MM.1S (cell line): ENCODE measurements at regions not wholly inside any gene's neighbourhood (a gene's known extent, or its start where the extent isn't known, plus 50 kb on each side); places are given as distances from the start of the nearest gene placed in this dataset.

ENCODE experiments used
- DNase-seq: peaks from one replicate; pipeline ENCODE4 v3.0.0-alpha.2; 2015
- H2AFZ ChIP-seq: fragments of 300-600 bp; sonication (generic); 2 replicates; pipeline ENCODE4 v1.6.0; 2016; ENCODE audit warnings: antibody characterized with exemption, low read length
- H3F3A ChIP-seq: fragments of 300-600 bp; sonication (generic); 2 replicates; pipeline ENCODE4 v1.6.1; 2016; ENCODE audit warnings: mild to moderate bottlenecking, antibody characterized with exemption, low read length, moderate library complexity, mixed read lengths; ENCODE audit not compliant: insufficient read depth
- H3K27ac ChIP-seq: fragments of 300-600 bp; sonication (generic); 2 replicates; pipeline ENCODE4 v1.5.1; 2016; ENCODE audit warnings: mild to moderate bottlenecking, low read length
- H3K27me3 ChIP-seq: fragments of 300-600 bp; sonication (generic); replicated peaks from 2 replicates; pipeline ENCODE4 v1.6.0; 2016; ENCODE audit warnings: low read length; ENCODE audit not compliant: insufficient read depth
- H3K36me3 ChIP-seq: fragments of 300-600 bp; sonication (generic); replicated peaks from 2 replicates; pipeline ENCODE4 v1.6.1; 2016; ENCODE audit warnings: mild to moderate bottlenecking, low read length, mixed read lengths; ENCODE audit not compliant: insufficient read depth
- H3K4me1 ChIP-seq: fragments of 300-600 bp; sonication (generic); 2 replicates; pipeline ENCODE4 v1.6.1; 2016; ENCODE audit warnings: low read length, mixed read lengths
- H3K4me2 ChIP-seq: fragments of 300-600 bp; sonication (generic); 2 replicates; pipeline ENCODE4 v1.6.0; 2016; ENCODE audit warnings: low read depth, low read length
- H3K4me3 ChIP-seq: fragments of 300-600 bp; sonication (generic); 2 replicates; pipeline ENCODE4 v1.5.1; 2016; ENCODE audit warnings: low read length, mixed read lengths
- H3K79me2 ChIP-seq: fragments of 300-600 bp; sonication (generic); 2 replicates; pipeline ENCODE4 v1.6.1; 2016; ENCODE audit warnings: mixed run types, low read length, mixed read lengths
- H3K9ac ChIP-seq: fragments of 300-600 bp; sonication (generic); 2 replicates; pipeline ENCODE4 v1.6.1; 2016; ENCODE audit warnings: low read length, mixed read lengths
- H3K9me2 ChIP-seq: fragments of 300-600 bp; sonication (generic); replicated peaks from 2 replicates; pipeline ENCODE4 v1.6.1; 2016; ENCODE audit warnings: mild to moderate bottlenecking, low read length, mixed read lengths; ENCODE audit not compliant: insufficient read depth
- H3K9me3 ChIP-seq: fragments of 300-600 bp; sonication (generic); replicated peaks from 2 replicates; pipeline ENCODE4 v1.6.1; 2016; ENCODE audit warnings: mild to moderate bottlenecking, low read length, mixed read lengths; ENCODE audit not compliant: insufficient read depth
- H4K20me1 ChIP-seq: fragments of 300-600 bp; sonication (generic); 2 replicates; pipeline ENCODE4 v1.6.1; 2016; ENCODE audit warnings: mild to moderate bottlenecking, low read length, moderate library complexity, mixed read lengths; ENCODE audit not compliant: insufficient read depth
- EZH2 ChIP-seq: fragments of 300-600 bp; sonication (generic); optimal IDR thresholded peaks from 2 replicates; pipeline ENCODE3; 2017; ENCODE audit warnings: low read depth, mild to moderate bottlenecking, antibody characterized with exemption, low read length, mixed read lengths
- EZH2phosphoT487 ChIP-seq: fragments of 300-600 bp; sonication (generic); IDR thresholded peaks from 2 replicates; pipeline ENCODE4 v1.6.1; 2018; ENCODE audit warnings: antibody characterized with exemption, low read length
- TF ChIP-seq, protein P1 (sequence below): fragments of 300-600 bp; sonication (generic); IDR thresholded peaks from 2 replicates; pipeline ENCODE4 v1.5.1; 2016; ENCODE audit warnings: antibody characterized with exemption, low read length, mixed read lengths

DNA sequence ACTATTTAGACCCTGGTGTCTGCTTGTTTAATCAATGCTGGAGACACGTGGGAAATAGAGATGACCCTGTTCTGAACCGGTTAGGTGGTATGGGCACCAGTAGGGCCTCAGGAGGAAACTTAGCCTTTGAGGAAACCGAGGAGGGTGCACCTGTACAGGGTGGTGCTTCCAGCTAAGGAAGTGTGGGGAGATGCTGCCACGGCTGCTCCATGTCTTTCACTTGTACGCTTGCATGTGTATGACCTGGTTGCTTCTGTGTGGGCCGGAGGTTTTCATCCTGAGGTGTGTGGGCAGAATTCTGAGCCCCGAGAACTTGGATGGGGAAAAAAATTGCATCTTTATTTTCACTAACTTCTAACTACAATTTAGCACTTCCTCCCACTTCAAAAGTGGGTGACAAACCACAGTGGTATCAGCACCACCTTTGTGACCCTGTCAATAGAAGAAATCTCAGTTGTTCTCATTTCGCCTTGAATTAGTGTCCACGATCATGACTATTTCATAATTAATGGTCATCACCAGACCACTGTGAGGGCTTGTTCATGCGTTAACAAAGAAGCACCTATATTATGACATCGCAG lies 99.8 kb upstream of the SPATA31C2 start:
- no peak overlapping the region for H2AFZ ChIP-seq
- no peaks in the 10 kb centered on the region for H3K36me3 ChIP-seq
- H3K9me2 ChIP-seq = no peaks in the 10 kb centered on the region
- no peaks in the 10 kb centered on the region for H3F3A ChIP-seq
- no peak overlapping the region for H3K4me2 ChIP-seq
- no peaks in the 10 kb centered on the region for H3K79me2 ChIP-seq
- H3K27me3 ChIP-seq = no peaks in the 10 kb centered on the region
- no peak overlapping the region for H3K9ac ChIP-seq
- no peak overlapping the region for H3K4me3 ChIP-seq
- H4K20me1 ChIP-seq = no peaks in the 10 kb centered on the region
- no peak overlapping the region for H3K27ac ChIP-seq
- no peaks in the 10 kb centered on the region for H3K9me3 ChIP-seq
- no peak for DNase-seq
- no peaks in the 10 kb centered on the region for H3K4me1 ChIP-seq
- TF ChIP-seq, protein P1, sequence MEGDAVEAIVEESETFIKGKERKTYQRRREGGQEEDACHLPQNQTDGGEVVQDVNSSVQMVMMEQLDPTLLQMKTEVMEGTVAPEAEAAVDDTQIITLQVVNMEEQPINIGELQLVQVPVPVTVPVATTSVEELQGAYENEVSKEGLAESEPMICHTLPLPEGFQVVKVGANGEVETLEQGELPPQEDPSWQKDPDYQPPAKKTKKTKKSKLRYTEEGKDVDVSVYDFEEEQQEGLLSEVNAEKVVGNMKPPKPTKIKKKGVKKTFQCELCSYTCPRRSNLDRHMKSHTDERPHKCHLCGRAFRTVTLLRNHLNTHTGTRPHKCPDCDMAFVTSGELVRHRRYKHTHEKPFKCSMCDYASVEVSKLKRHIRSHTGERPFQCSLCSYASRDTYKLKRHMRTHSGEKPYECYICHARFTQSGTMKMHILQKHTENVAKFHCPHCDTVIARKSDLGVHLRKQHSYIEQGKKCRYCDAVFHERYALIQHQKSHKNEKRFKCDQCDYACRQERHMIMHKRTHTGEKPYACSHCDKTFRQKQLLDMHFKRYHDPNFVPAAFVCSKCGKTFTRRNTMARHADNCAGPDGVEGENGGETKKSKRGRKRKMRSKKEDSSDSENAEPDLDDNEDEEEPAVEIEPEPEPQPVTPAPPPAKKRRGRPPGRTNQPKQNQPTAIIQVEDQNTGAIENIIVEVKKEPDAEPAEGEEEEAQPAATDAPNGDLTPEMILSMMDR = no peak
- no peak for TF ChIP-seq EZH2phosphoT487
- no peak for TF ChIP-seq EZH2

DNA sequence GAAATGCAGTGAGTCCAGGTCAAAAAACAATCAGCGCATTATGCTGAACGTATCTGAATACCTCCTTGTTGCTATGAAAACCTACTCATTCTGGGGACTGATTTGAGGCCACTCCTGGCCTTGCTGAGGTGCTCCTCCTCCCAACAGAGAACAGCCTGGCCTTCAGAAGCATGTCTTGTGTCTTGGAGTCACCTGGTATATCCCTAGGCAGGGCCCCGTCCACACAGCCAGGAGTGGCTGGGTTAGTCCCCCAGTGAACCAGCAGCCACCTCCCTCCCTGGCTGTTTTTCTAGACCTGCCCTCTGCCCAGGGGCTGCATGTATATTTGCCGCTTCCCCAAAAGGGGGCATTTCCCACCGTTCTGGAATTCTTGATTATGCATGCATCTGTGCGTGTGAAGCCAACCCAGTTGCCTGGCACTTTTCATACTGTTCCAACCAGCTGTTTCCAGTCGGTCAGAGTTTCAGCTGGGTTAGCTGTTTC lies 99.2 kb upstream of the SPATA31C2 start:
- H3K4me2 ChIP-seq = no peak overlapping the region
- H3K9ac ChIP-seq = no peak overlapping the region
- H4K20me1 ChIP-seq = no peaks in the 10 kb centered on the region
- no peaks in the 10 kb centered on the region for H3K36me3 ChIP-seq
- no peak for DNase-seq
- TF ChIP-seq EZH2phosphoT487 = no peak
- TF ChIP-seq EZH2 = no peak
- TF ChIP-seq, protein P1 = no peak
- no peaks in the 10 kb centered on the region for H3K9me2 ChIP-seq
- no peaks in the 10 kb centered on the region for H3K9me3 ChIP-seq
- peaks cover 5% of the 10 kb centered on the region for H3F3A ChIP-seq
- H3K4me3 ChIP-seq = no peak overlapping the region
- H3K79me2 ChIP-seq = no peaks in the 10 kb centered on the region
- H3K27ac ChIP-seq = no peak overlapping the region
- H2AFZ ChIP-seq = no peak overlapping the region
- no peaks in the 10 kb centered on the region for H3K27me3 ChIP-seq
- peaks cover 5% of the 10 kb centered on the region; the same call in 1 of the 2 replicates for H3K4me1 ChIP-seq

DNA sequence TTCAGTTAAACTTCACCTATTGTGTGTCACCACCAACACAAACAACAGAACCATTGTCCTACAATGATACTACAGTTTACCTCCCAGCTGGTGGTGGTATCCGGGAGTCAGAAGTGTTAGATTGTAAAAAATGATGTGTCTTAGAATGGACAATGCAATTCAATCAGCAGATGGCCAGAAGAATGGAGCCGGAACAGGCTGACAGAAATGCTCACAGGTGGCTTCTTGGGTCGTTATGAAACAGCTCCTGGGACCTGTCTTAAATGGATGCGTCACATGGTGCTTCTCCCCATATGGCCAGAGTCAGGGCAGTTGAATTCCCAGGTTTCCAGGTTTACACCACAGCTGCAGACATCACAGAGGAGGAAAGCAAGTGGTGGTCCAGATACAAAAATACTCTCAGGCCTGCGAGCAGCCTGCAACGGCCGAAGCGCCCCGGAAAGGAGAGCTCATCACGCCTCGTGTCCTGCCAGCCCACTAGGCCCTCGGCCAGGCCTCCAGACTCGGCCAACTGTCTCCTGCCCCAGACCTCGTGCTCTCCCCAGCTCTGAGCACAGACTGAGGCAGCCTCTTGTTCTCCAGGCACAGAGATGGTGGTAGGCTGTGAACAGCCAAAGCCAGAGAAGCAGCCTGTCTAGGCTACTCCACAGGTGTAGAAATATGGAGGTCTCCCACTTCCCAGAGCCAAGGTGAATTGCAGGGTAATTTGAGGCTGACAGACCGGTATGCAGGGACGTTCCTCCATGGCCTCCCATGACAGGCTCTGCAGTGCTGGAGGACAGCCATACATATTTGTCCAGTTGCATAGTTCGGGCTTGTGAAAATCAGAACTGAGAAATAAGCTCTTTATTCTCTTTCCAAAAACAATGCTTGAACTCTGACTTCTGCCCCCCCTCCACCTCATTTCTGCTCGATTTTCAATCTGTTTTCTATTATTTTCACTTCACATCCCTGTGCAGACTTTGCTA lies 98.5 kb upstream of the SPATA31C2 start:
- Histone ChIP-seq H3K36me3 (no peaks in the 10 kb centered on the region), H3K79me2 (no peaks in the 10 kb centered on the region), H3K27ac (no peak overlapping the region), H3K4me3 (no peak overlapping the region), H3K9me2 (no peaks in the 10 kb centered on the region), H3K4me2 (no peak overlapping the region), H3K9me3 (no peaks in the 10 kb centered on the region), H3K27me3 (no peaks in the 10 kb centered on the region), H4K20me1 (no peaks in the 10 kb centered on the region), H3F3A (peaks cover 8% of the 10 kb centered on the region), H3K9ac (no peak overlapping the region), H3K4me1 (peaks cover 8% of the 10 kb centered on the region; the same call in 1 of the 2 replicates), H2AFZ (no peak overlapping the region)
- no peak for DNase-seq
- TF ChIP-seq EZH2phosphoT487 = no peak
